Parathyroid adenoma (tissue), 2 donors: ENCODE measurements at regions not wholly inside any gene's neighbourhood (a gene's known extent, or its start where the extent isn't known, plus 50 kb on each side); places are given as distances from the start of the nearest gene placed in this dataset.

Experiments used
- H2AFZ ChIP-seq: fragments of 300-600 bp; sonication (generic); one replicate; pipeline ENCODE4 v1.7.0; 2017; ENCODE audit warnings: antibody characterized with exemption, mild to moderate bottlenecking
- H3K27ac ChIP-seq: fragments of 300-600 bp; sonication (generic); one replicate; pipeline ENCODE4 v1.7.0; 2017
- H3K27me3 ChIP-seq: fragments of 300-600 bp; sonication (generic); one replicate; pipeline ENCODE4 v1.7.0; 2017; ENCODE audit warnings: low read length; ENCODE audit not compliant: control insufficient read depth, insufficient read depth
- H3K36me3 ChIP-seq: fragments of 300-600 bp; sonication (generic); one replicate; pipeline ENCODE4 v1.7.0; 2017; ENCODE audit warnings: low read length; ENCODE audit not compliant: control insufficient read depth, insufficient read depth
- H3K4me1 ChIP-seq: fragments of 300-600 bp; sonication (generic); one replicate; pipeline ENCODE4 v1.7.0; 2017; ENCODE audit warnings: control low read depth
- H3K4me2 ChIP-seq: fragments of 300-600 bp; sonication (generic); one replicate; pipeline ENCODE4 v1.7.0; 2017; ENCODE audit warnings: low read length
- H3K4me3 ChIP-seq: fragments of 300-600 bp; sonication (generic); one replicate; pipeline ENCODE4 v1.7.0; 2017; ENCODE audit warnings: low read depth, low read length
- H3K79me2 ChIP-seq: fragments of 300-600 bp; sonication (generic); one replicate; pipeline ENCODE4 v1.7.0; 2017; ENCODE audit warnings: control low read depth
- H3K9ac ChIP-seq: fragments of 300-600 bp; sonication (generic); one replicate; pipeline ENCODE4 v1.7.0; 2017; ENCODE audit warnings: mild to moderate bottlenecking
- H3K9me3 ChIP-seq: fragments of 300-600 bp; sonication (generic); one replicate; pipeline ENCODE4 v1.7.0; 2017; ENCODE audit warnings: low read length; ENCODE audit not compliant: control insufficient read depth
- TF ChIP-seq, protein P1 (sequence below): fragments of 300-600 bp; sonication (generic); IDR thresholded peaks from one replicate; pipeline ENCODE4 v1.7.0; 2017; ENCODE audit warnings: antibody characterized with exemption, mild to moderate bottlenecking
- donor health status: primary hyperparathyroidism.

DNA sequence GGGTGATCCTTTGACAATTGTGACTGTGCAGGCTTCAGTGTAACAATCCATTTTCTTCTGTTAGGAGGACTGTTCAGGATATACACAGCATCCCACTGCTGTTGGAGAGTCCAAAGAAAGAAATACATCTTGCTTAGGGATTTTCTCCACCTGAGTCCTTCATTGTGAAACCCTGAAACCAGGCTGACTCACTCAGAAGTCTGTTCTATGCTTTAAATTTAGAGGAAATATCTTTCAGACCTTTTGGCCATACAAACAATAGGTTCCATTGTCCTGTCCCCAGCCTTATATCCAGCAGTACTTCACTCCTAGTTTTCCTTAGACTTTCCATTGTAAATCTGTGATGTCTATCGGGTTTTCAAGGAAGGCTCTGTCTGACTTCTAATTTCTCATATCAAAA, 379.1 kb downstream of the SUCLA2 start:
- no peak overlapping the region for H2AFZ ChIP-seq
- H3K4me1 ChIP-seq = no peaks in the 10 kb centered on the region
- no peaks in the 10 kb centered on the region for H3K27me3 ChIP-seq
- no peaks in the 10 kb centered on the region for H3K36me3 ChIP-seq
- no peak overlapping the region for H3K4me3 ChIP-seq
- no peak overlapping the region for H3K4me2 ChIP-seq
- no peaks in the 10 kb centered on the region for H3K79me2 ChIP-seq
- H3K9me3 ChIP-seq = no peaks in the 10 kb centered on the region
- TF ChIP-seq, protein P1, sequence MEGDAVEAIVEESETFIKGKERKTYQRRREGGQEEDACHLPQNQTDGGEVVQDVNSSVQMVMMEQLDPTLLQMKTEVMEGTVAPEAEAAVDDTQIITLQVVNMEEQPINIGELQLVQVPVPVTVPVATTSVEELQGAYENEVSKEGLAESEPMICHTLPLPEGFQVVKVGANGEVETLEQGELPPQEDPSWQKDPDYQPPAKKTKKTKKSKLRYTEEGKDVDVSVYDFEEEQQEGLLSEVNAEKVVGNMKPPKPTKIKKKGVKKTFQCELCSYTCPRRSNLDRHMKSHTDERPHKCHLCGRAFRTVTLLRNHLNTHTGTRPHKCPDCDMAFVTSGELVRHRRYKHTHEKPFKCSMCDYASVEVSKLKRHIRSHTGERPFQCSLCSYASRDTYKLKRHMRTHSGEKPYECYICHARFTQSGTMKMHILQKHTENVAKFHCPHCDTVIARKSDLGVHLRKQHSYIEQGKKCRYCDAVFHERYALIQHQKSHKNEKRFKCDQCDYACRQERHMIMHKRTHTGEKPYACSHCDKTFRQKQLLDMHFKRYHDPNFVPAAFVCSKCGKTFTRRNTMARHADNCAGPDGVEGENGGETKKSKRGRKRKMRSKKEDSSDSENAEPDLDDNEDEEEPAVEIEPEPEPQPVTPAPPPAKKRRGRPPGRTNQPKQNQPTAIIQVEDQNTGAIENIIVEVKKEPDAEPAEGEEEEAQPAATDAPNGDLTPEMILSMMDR = no peak
- H3K27ac ChIP-seq = no peak overlapping the region
- H3K9ac ChIP-seq = no peak overlapping the region

DNA sequence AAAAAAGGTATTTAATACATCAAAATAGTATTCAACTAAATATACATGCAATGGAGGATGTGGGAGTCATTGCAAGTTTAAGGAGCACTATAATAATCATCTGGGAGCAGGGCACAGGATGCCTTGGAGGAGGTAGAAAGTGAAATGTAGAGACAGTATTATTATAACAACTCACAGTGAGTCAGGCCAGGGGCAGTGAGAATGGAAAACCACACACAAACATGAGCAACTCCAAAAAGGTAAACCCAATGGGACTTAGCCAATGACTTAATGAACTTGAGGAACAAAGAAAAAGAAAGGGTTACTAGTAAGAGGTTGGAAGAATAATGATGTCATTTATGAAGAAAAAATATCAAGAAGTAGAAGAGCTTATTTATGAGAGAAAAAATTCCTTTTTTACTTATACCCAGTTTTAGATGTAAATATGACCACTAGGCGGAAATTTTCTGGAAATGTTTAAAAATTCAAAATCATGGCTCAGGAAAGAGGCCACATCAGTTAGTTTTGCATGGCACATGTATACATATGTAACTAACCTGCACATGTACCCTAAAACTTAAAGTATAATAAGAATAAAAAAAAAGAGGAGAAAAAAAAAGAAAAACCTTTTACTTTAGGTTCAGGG, 389.3 kb downstream of the SUCLA2 start:
- Histone ChIP-seq H3K79me2 (no peaks in the 10 kb centered on the region), H3K36me3 (no peaks in the 10 kb centered on the region), H3K4me2 (no peak overlapping the region), H3K27ac (no peak overlapping the region), H3K4me1 (no peaks in the 10 kb centered on the region), H3K9ac (no peak overlapping the region), H3K9me3 (no peaks in the 10 kb centered on the region), H3K4me3 (no peak overlapping the region), H3K27me3 (no peaks in the 10 kb centered on the region), H2AFZ (no peak overlapping the region)
- TF ChIP-seq, protein P1 = no peak

DNA sequence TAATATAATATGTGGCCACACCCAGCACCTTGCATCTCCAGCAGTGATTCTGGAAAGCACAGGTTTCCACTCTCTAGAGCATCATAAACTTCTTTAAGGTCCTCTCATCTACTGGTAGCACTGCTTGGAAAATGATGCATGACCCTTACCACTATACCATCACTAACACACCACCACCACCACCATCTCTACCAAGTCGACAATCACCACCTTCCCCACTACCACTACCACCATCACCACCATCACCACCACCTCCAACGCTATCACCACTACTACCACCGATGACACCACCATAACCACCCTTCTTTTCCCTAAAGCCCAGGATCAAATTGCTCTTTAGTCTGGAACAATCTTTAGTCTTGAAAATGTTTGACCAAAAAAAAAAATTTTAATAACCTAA, 390.4 kb downstream of the SUCLA2 start:
- no peaks in the 10 kb centered on the region for H3K9me3 ChIP-seq
- H3K79me2 ChIP-seq = no peaks in the 10 kb centered on the region
- H2AFZ ChIP-seq = no peak overlapping the region
- TF ChIP-seq, protein P1 = no peak
- no peak overlapping the region for H3K27ac ChIP-seq
- H3K4me3 ChIP-seq = no peak overlapping the region
- H3K27me3 ChIP-seq = no peaks in the 10 kb centered on the region
- H3K4me2 ChIP-seq = no peak overlapping the region
- no peaks in the 10 kb centered on the region for H3K36me3 ChIP-seq
- H3K4me1 ChIP-seq = no peaks in the 10 kb centered on the region
- H3K9ac ChIP-seq = no peak overlapping the region

DNA sequence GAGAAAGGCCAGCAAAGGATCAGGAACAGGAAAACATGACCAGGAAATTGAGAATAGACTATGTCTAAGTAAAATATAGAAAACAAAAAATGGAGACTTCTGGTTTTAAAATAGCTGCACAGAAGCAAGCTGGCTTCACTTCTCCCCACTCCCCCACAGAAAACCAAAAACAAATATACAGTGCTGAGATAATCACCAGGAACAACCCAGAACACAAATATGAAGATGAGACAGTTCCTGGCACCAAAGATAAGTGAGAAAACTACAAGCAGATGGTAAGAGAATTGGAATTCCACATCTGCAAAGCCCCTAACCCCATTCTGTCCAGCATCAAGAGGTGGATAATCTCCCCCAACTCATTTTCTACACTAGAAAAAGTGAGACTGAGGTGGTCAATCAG, 397.7 kb downstream of the SUCLA2 start:
- no peak overlapping the region for H3K4me3 ChIP-seq
- H3K4me2 ChIP-seq = no peak overlapping the region
- no peaks in the 10 kb centered on the region for H3K9me3 ChIP-seq
- no peaks in the 10 kb centered on the region for H3K36me3 ChIP-seq
- H3K79me2 ChIP-seq = no peaks in the 10 kb centered on the region
- no peak overlapping the region for H3K9ac ChIP-seq
- H3K27ac ChIP-seq = no peak overlapping the region
- no peak overlapping the region for H2AFZ ChIP-seq
- TF ChIP-seq, protein P1 = no peak
- H3K27me3 ChIP-seq = no peaks in the 10 kb centered on the region
- no peaks in the 10 kb centered on the region for H3K4me1 ChIP-seq

DNA sequence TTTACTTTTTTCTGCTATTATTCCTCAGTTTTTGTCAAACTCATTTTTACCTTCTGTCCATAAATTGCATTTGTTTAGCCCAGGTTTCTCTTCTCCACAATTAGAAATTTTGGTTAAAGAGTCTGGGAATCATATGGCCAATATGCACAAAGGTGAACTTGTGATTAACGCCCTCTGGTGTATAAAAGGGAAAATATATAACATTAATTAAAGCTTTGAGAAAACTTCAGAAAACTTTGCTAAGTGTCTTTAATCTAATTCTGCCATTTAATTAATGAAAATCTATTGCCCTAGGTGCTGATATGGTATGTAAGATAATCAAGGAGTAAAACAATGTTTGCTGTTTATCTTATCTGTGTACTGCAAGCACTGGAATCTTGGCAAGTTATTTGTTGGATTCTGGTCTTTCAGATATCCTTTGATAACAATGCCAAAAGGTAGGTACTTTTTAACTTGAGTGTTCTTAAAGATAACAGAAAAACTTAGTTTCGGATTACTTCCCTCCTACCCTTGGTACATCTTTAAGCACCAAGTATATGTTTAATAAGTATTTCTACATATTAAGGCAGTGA, 402.6 kb downstream of the SUCLA2 start:
- H3K9ac ChIP-seq = no peak overlapping the region
- no peaks in the 10 kb centered on the region for H3K79me2 ChIP-seq
- no peaks in the 10 kb centered on the region for H3K9me3 ChIP-seq
- H2AFZ ChIP-seq = no peak overlapping the region
- H3K27ac ChIP-seq = no peak overlapping the region
- no peaks in the 10 kb centered on the region for H3K4me1 ChIP-seq
- TF ChIP-seq, protein P1 = no peak
- no peak overlapping the region for H3K4me3 ChIP-seq
- H3K27me3 ChIP-seq = no peaks in the 10 kb centered on the region
- no peaks in the 10 kb centered on the region for H3K36me3 ChIP-seq
- H3K4me2 ChIP-seq = no peak overlapping the region
